Colonic mucosa (tissue), 4 donors: ENCODE measurements at regions not wholly inside any gene's neighbourhood (a gene's known extent, or its start where the extent isn't known, plus 50 kb on each side); places are given as distances from the start of the nearest gene placed in this dataset.

Source experiments
- DNase-seq: peaks from one replicate; pipeline ENCODE4 v3.0.0-alpha.2; 2020
- H3K27ac ChIP-seq: fragments of 200-600 bp; one replicate; pipeline ENCODE4 v1.8.0; 2021
- H3K27me3 ChIP-seq: fragments of 200-600 bp; one replicate; pipeline ENCODE4 v1.8.0; 2021
- H3K36me3 ChIP-seq: fragments of 200-600 bp; one replicate; pipeline ENCODE4 v1.8.0; 2021
- H3K4me1 ChIP-seq: fragments of 200-600 bp; one replicate; pipeline ENCODE4 v1.8.0; 2021; ENCODE audit warnings: mild to moderate bottlenecking
- H3K4me3 ChIP-seq: fragments of 200-600 bp; one replicate; pipeline ENCODE4 v1.8.0; 2021
- H3K9ac ChIP-seq, 2 donors: one replicate each; pipeline ENCODE4 v1.7.0; 2013; ENCODE audit warnings: control low read depth in 2 of 2, low read depth in 2 of 2, low read length in 2 of 2
- H3K9me3 ChIP-seq: fragments of 200-600 bp; one replicate; pipeline ENCODE4 v1.8.0; 2021
- intact Hi-C: fragments of 100-400 bp; cut with DNase I; formaldehyde crosslinking; loops from one replicate; pipeline ENCODE4 v1.14.1; 2022
- TF ChIP-seq, protein P1 (sequence below): fragments of 200-600 bp; IDR thresholded peaks from one replicate; pipeline ENCODE4 v1.8.0; 2022; ENCODE audit warnings: antibody characterized with exemption, mild to moderate bottlenecking
- donor health status: healthy.
- donor health status: DM: no; HTN: no; CAD: no.
- donor health status: DM: no; HTN: no; CAD: no.

DNA sequence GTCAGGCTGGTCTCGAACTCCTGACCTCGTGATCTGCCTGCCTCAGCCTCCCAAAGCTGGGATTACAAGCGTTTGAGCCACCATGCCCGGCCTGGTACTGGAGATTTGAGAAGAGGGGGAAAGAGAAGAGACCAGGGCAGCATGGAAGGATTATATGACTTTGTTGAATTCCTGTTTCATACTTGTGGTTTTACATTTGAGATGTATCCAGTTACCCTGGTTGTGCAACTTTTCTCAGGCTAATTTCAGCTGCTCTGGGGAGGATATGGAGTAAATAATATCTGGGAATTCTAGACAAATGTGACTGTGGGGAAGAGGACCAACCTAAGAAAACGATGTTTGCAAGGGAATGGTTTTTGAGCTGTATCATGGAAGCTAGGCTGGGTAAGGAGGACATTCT is 89.5 kb upstream of the GREM2 start:
- intact Hi-C loops, result no loop called here
- DNase-seq, result no peak
- no peak overlapping the region for H3K4me3 ChIP-seq

DNA sequence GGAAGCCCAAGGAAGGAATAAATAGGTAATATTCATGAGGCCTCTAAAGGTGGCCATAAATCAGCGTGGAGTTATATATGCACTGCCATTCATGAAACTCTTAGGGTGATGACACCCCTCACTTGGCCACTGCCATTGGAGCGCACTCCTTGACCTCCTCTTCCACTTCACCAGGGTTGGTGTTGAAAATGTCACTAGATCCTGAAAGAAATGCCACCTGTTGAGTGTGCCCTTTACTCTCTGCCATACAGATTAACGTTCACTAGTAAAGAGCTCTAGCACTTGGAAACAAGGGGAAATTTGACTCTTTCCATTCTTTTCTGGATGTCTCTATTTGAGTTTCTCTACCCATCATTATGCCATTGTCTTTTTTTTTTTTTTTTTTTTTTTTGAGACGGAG is 83.5 kb upstream of the GREM2 start:
- TF ChIP-seq, protein P1, sequence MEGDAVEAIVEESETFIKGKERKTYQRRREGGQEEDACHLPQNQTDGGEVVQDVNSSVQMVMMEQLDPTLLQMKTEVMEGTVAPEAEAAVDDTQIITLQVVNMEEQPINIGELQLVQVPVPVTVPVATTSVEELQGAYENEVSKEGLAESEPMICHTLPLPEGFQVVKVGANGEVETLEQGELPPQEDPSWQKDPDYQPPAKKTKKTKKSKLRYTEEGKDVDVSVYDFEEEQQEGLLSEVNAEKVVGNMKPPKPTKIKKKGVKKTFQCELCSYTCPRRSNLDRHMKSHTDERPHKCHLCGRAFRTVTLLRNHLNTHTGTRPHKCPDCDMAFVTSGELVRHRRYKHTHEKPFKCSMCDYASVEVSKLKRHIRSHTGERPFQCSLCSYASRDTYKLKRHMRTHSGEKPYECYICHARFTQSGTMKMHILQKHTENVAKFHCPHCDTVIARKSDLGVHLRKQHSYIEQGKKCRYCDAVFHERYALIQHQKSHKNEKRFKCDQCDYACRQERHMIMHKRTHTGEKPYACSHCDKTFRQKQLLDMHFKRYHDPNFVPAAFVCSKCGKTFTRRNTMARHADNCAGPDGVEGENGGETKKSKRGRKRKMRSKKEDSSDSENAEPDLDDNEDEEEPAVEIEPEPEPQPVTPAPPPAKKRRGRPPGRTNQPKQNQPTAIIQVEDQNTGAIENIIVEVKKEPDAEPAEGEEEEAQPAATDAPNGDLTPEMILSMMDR, result no peak
- Histone ChIP-seq H3K9ac (no peak overlapping the region), H3K9me3 (no peaks in the 10 kb centered on the region), H3K27me3 (no peaks in the 10 kb centered on the region), H3K4me3 (no peak overlapping the region), H3K36me3 (no peaks in the 10 kb centered on the region), H3K4me1 (no peaks in the 10 kb centered on the region), H3K27ac (no peak overlapping the region)
- DNase-seq, result no peak
- intact Hi-C loops, result no loop called here

More for the DNA sequence above, 89.5 kb upstream of the GREM2 start:
- no peak overlapping the region for H3K27ac ChIP-seq
- TF ChIP-seq, protein P1, result no peak
- no peaks in the 10 kb centered on the region for H3K9me3 ChIP-seq
- no peaks in the 10 kb centered on the region for H3K4me1 ChIP-seq
- no peaks in the 10 kb centered on the region for H3K27me3 ChIP-seq
- H3K9ac ChIP-seq, result no peak overlapping the region
- H3K36me3 ChIP-seq, result no peaks in the 10 kb centered on the region

DNA sequence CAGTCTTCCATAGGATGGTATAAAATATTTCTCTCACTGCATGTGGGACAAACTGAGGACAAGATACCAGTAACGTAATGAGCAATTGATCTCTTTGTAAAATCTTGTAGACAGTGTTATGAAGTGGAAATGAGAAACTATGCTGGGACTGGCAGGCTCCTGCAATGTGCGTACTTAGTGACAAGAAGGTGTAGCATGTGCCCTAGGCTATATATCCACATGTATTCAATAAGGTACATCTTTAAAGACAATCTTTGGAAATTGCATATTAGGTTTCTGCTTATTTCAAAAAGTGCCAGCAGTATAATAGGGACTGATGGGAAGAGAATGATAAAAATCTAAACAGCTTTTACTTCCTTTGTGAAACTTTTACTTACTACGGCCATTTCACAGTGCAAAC is 81.9 kb upstream of the GREM2 start:
- no peak overlapping the region for H3K4me3 ChIP-seq
- H3K27me3 ChIP-seq, result no peaks in the 10 kb centered on the region
- H3K9me3 ChIP-seq, result no peaks in the 10 kb centered on the region
- H3K9ac ChIP-seq, result no peak overlapping the region
- intact Hi-C loops, result loop anchor here (5.0 kb wide), 1 partner anchor 502 kb away; no protein-coding TSS in a partner anchor
- no peaks in the 10 kb centered on the region for H3K4me1 ChIP-seq
- TF ChIP-seq, protein P1, result no peak
- DNase-seq, result no peak
- H3K36me3 ChIP-seq, result no peaks in the 10 kb centered on the region
- H3K27ac ChIP-seq, result no peak overlapping the region

DNA sequence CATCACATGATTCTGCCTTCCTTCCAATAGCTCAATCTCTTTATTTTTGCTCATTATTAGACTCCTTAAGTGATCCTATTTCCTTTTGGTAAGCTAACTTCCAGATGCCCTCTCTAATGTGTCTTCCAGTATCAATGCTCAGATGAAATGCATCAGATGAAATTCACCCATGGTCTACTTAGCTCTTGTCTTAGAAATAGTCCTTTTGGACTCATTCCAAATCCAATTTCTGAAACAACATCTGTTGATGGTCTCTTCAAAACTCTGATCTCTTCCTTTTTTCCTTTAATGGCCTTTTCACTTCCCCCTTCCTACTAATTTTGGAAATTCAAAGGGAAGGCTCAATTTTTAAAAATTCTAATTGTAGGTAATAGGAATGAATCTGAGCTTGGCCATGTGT is 81.1 kb upstream of the GREM2 start:
- TF ChIP-seq, protein P1, result no peak
- Histone ChIP-seq H3K4me1 (no peaks in the 10 kb centered on the region), H3K36me3 (no peaks in the 10 kb centered on the region), H3K9me3 (no peaks in the 10 kb centered on the region), H3K27ac (no peak overlapping the region), H3K9ac (no peak overlapping the region), H3K4me3 (no peak overlapping the region), H3K27me3 (no peaks in the 10 kb centered on the region)
- intact Hi-C loops, result loop anchor here (5.0 kb wide), 1 partner anchor 501 kb away; no protein-coding TSS in a partner anchor
- DNase-seq, result no peak

DNA sequence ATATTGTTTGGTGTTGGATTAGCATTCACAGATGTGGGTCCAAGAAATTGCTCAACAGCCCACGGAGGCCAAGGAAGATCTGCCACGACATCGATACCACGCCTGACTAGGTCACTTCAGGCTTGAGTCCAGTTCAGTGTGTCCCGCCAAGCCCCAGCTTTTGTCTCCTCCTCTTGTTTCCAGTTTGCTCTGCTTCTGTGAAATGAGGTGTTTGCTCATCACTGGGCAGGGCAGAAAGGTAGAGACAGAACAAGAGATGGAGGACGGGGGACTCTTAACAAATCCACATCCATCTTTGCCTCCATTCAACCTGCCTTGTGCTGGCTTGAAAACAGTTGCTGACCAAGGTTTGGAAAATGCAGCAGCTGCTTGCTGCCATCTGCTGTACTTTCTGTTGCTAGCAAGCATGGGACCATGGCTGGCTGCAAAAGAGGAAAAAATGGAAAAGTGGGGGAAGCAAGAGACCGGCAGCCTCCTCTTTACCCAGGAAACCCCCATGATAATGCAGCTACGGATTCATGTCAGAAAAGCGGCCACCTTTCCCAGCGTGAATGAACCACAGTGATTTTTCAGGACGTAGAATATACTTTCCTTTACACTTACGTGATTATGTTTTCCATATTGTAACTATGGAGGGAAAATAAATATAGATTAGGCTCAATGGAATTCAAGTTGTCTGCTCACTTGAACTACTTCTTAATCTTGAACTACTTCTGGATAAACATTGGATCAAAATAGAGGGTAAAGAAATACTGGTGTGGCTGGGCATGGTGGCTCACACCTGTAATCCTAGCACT is 80.2 kb upstream of the GREM2 start:
- no peak overlapping the region for H3K27ac ChIP-seq
- no peaks in the 10 kb centered on the region for H3K27me3 ChIP-seq
- peak; percentile 35 for DNase-seq
- intact Hi-C loops, result loop anchor here (5.0 kb wide), 1 partner anchor 500 kb away; no protein-coding TSS in a partner anchor
- H3K36me3 ChIP-seq, result no peaks in the 10 kb centered on the region
- no peaks in the 10 kb centered on the region for H3K9me3 ChIP-seq
- H3K4me1 ChIP-seq, result no peaks in the 10 kb centered on the region
- TF ChIP-seq, protein P1, result peak; percentile 38
- no peak overlapping the region for H3K9ac ChIP-seq
- no peak overlapping the region for H3K4me3 ChIP-seq
